HepG2 (cell line): ENCODE measurements at regions not wholly inside any gene's neighbourhood (a gene's known extent, or its start where the extent isn't known, plus 50 kb on each side); places are given as distances from the start of the nearest gene placed in this dataset.

Experiments
- ATAC-seq: fragments of 200-7000 bp; cut with Tn5 transposase; 3 replicates; pipeline ENCODE4 v1.9.1; 2020; ENCODE audit warnings: mild to moderate bottlenecking, moderate library complexity
- BruUV-seq: library from RNA; stranded (reverse); fragments of 400-500 nt; replicated peaks from 2 replicates; lab custom pipeline; 2021; lab: Mats Ljungman, UMichigan
- CTCF ChIA-PET: fragments of 300-600 bp; formaldehyde crosslinking; extraction: SDS; loops from one replicate; lab custom pipeline; 2021; ENCODE audit warnings: low total read pairs, inconsistent platforms, low intra/inter-chr PET ratio; lab: Yijun Ruan, JAX
- POLR2A ChIA-PET: fragments of 350-600 bp; sonication (Branson Sonifier 250); formaldehyde crosslinking; loops from one replicate; lab custom pipeline; 2020; ENCODE audit warnings: antibody characterized with exemption, inconsistent platforms; lab: Yijun Ruan, JAX
- DNase-seq: peaks from one replicate; pipeline ENCODE4 v3.0.0-alpha.2; 2015; ENCODE audit warnings: low spot score
- FAIRE-seq: peaks from 3 replicates; lab custom pipeline; 2011; peaks lifted over from hg19 to GRCh38; lab: Jason Lieb, UNC
- H2AFZ ChIP-seq: one replicate; pipeline ENCODE4 v1.6.1; 2011; ENCODE audit warnings: low read length, inconsistent platforms
- H3K27ac ChIP-seq: fragments of 300-600 bp; 3 replicates; pipeline ENCODE4 v1.8.0; 2011; ENCODE audit warnings: mixed run types, mild to moderate bottlenecking, mixed read lengths, low read length, inconsistent platforms; ENCODE audit not compliant: insufficient read depth; ENCODE audit errors: extremely low read length
- H3K27me3 ChIP-seq, 2 experiments: fragments of 200-600 bp in 1 of 2; 2 replicates in 1 of 2; 3 replicates in 1 of 2; pipeline versions ENCODE4 v1.6.0 to v1.8.0; 2011; ENCODE audit warnings: low read length in 2 of 2, mild to moderate bottlenecking in 2 of 2, moderate library complexity in 2 of 2, inconsistent platforms in 1 of 2; ENCODE audit not compliant: insufficient read depth in 2 of 2, control insufficient read depth in 1 of 2
- H3K36me3 ChIP-seq, 2 experiments: fragments of 200-600 bp in 1 of 2; replicated peaks in 1 of 2; 2 replicates in 1 of 2; 3 replicates in 1 of 2; pipeline versions ENCODE4 v1.5.1 to v1.8.0; 2011; ENCODE audit warnings: low read length in 2 of 2, inconsistent platforms in 1 of 2; ENCODE audit not compliant: insufficient read depth in 2 of 2, control insufficient read depth in 1 of 2
- H3K4me1 ChIP-seq: 2 replicates; pipeline ENCODE4 v1.5.1; 2012; ENCODE audit warnings: low read length, inconsistent platforms; ENCODE audit not compliant: insufficient read depth
- H3K4me2 ChIP-seq: 2 replicates; pipeline ENCODE4 v1.6.0; 2011; ENCODE audit warnings: low read depth, low read length, inconsistent platforms
- H3K4me3 ChIP-seq, 3 experiments: fragments of 200-600 bp in 1 of 3; sonication (generic), shearing (Covaris generic) in 1 of 3; replicated peaks in 1 of 3; 2 replicates each; pipeline ENCODE4 v1.5.1; 2011 to 2016; ENCODE audit warnings: low read length in 3 of 3, inconsistent platforms in 2 of 3, low read depth in 2 of 3, mild to moderate bottlenecking in 2 of 3, control low read depth in 1 of 3, mixed read lengths in 1 of 3; ENCODE audit not compliant: insufficient read depth in 1 of 3
- H3K79me2 ChIP-seq: one replicate; pipeline ENCODE4 v1.6.1; 2011; ENCODE audit warnings: low read length, inconsistent platforms; ENCODE audit not compliant: insufficient read depth
- H3K9ac ChIP-seq: 2 replicates; pipeline ENCODE4 v1.6.0; 2011; ENCODE audit warnings: mild to moderate bottlenecking, low read depth, low read length, inconsistent platforms; ENCODE audit not compliant: insufficient read depth
- H3K9me3 ChIP-seq: 2 replicates; pipeline ENCODE4 v1.5.1; 2012; ENCODE audit warnings: mild to moderate bottlenecking, low read length
- H4K20me1 ChIP-seq: 2 replicates; pipeline ENCODE4 v1.6.0; 2011; ENCODE audit warnings: inconsistent platforms, mild to moderate bottlenecking, low read length, moderate library complexity; ENCODE audit not compliant: insufficient read depth
- ADNP ChIP-seq: sonication (generic); formaldehyde crosslinking; IDR thresholded peaks from 2 replicates; pipeline ENCODE4 v1.4.0; 2020; ENCODE audit warnings: missing genetic modification reagents
- CENPT ChIP-seq: sonication (generic); formaldehyde crosslinking; IDR thresholded peaks from 2 replicates; pipeline ENCODE4 v1.8.0; 2022; ENCODE audit warnings: low read depth, mild to moderate bottlenecking, moderate library complexity, missing genetic modification reagents
- IRX3 ChIP-seq: sonication (generic); formaldehyde crosslinking; IDR thresholded peaks from 2 replicates; pipeline ENCODE4 v1.8.1; 2023; ENCODE audit warnings: mild to moderate bottlenecking, low read depth, missing genetic modification reagents, borderline replicate concordance
- JUN ChIP-seq: sonication (generic); formaldehyde crosslinking; IDR thresholded peaks from 2 replicates; pipeline ENCODE4 v1.4.0; 2020; ENCODE audit warnings: mild to moderate bottlenecking, missing genetic modification reagents
- NFYC ChIP-seq: IDR thresholded peaks from 2 replicates; pipeline ENCODE4 v1.6.1; 2016; ENCODE audit warnings: missing genetic modification reagents, missing compliant biosample characterization
- REPIN1 ChIP-seq: sonication (generic); formaldehyde crosslinking; IDR thresholded peaks from 2 replicates; pipeline ENCODE4 v1.8.0; 2022; ENCODE audit warnings: missing genetic modification reagents, low read depth, mild to moderate bottlenecking, borderline replicate concordance
- RFX5 ChIP-seq: IDR thresholded peaks from 2 replicates; pipeline ENCODE4 v1.6.1; 2011; ENCODE audit warnings: low read depth, low read length, improper control_type of control experiment
- ZFYVE20 ChIP-seq: sonication (generic); formaldehyde crosslinking; IDR thresholded peaks from 2 replicates; pipeline ENCODE4 v1.8.0; 2023; ENCODE audit warnings: low read depth, mild to moderate bottlenecking, moderate library complexity, missing genetic modification reagents, borderline replicate concordance
- ZKSCAN5 ChIP-seq: sonication (generic); formaldehyde crosslinking; IDR thresholded peaks from 2 replicates; pipeline ENCODE4 v1.5.1; 2020; ENCODE audit warnings: mild to moderate bottlenecking, missing genetic modification reagents
- ZNF570 ChIP-seq: sonication (generic); formaldehyde crosslinking; IDR thresholded peaks from 2 replicates; pipeline ENCODE4 v1.4.0; 2020; ENCODE audit warnings: mild to moderate bottlenecking, missing genetic modification reagents, borderline replicate concordance
- ZNF589 ChIP-seq: sonication (generic); formaldehyde crosslinking; conservative IDR thresholded peaks from 2 replicates; pipeline ENCODE4 v1.8.0; 2022; ENCODE audit warnings: mild to moderate bottlenecking, moderate library complexity, missing genetic modification reagents
- ZZZ3 ChIP-seq: sonication (generic); formaldehyde crosslinking; IDR thresholded peaks from 2 replicates; pipeline ENCODE4 v1.4.0; 2020; ENCODE audit warnings: missing genetic modification reagents, mild to moderate bottlenecking, borderline replicate concordance
- WGBS: methylation state at CpG from one replicate; pipeline ENCODE4 v1.1.6; 2017; ENCODE audit warnings: low lambda C conversion rate; 5-methylcytosine and 5-hydroxymethylcytosine counted together
- in situ Hi-C: cut with HindIII; loops from 2 replicates; pipeline ENCODE4 v1.10.0; 2017; ENCODE audit warnings: low pct_unique_long_range_greater_than_20kb; ENCODE audit not compliant: extremely low pct_ligation_motif_present
- intact Hi-C: fragments of 100-400 bp; cut with micrococcal nuclease; formaldehyde crosslinking; loops from one replicate; pipeline ENCODE4 v1.10.0; 2022; ENCODE audit not compliant: unreplicated experiment
- TF ChIP-seq, protein P1 (sequence below): IDR thresholded peaks from 2 replicates; pipeline ENCODE4 v1.6.1; 2016; ENCODE audit warnings: control low read depth
- TF ChIP-seq, protein P2 (sequence below): sonication (generic); formaldehyde crosslinking; IDR thresholded peaks from 2 replicates; pipeline ENCODE4 v1.4.0; 2020; ENCODE audit warnings: missing genetic modification reagents
- TF ChIP-seq, protein P3 (sequence below): sonication (generic); formaldehyde crosslinking; IDR thresholded peaks from 2 replicates; pipeline ENCODE4 v1.5.1; 2020; ENCODE audit warnings: missing genetic modification reagents, mild to moderate bottlenecking, borderline replicate concordance
- TF ChIP-seq, protein P4 (sequence below): sonication (generic); formaldehyde crosslinking; IDR thresholded peaks from 2 replicates; pipeline ENCODE4 v1.8.0; 2022; ENCODE audit warnings: mild to moderate bottlenecking, missing genetic modification reagents, moderate library complexity

DNA sequence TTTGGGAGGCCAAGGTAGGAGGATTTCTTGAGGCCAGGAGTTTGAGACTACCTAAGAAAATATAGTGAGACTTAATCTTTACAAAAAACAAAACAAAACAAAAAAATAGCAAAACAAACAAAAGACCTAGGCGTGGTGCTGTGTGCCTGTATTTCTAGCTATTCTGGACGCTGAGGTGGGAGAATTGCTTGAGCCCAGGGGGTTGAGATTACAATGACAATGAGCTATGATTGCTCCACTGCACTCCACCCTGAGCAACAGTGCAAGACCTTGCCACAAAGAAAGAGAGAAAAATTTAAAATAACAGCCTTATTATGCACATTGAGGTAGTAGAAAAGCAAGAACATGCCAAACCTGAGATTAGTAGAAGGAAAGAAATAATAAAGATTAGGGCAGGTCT lies 657.7 kb downstream of the PDHA2 start:
- Histone ChIP-seq H2AFZ (no peak overlapping the region), H3K9ac (no peak overlapping the region), H3K36me3 (no peaks in the 10 kb centered on the region), H3K27me3 (no peaks in the 10 kb centered on the region), H3K4me1 (no peaks in the 10 kb centered on the region), H3K4me3 (no peak overlapping the region), H3K4me2 (no peak overlapping the region), H3K9me3 (peaks cover 22% of the 10 kb centered on the region), H3K27ac (no peak overlapping the region), H3K79me2 (no peaks in the 10 kb centered on the region), H4K20me1 (no peaks in the 10 kb centered on the region)
- in situ Hi-C loops = no loop called here
- DNase-seq (no peak), ATAC-seq (no peak), FAIRE-seq (no peak)
- ChIA-PET CTCF (no interaction called here), POLR2A (no interaction called here)
- no TSS peak for BruUV-seq
- intact Hi-C loops = no loop called here
- 6% methylated on average over 2 of the region's 2 CpGs for WGBS
- TF ChIP-seq, protein P1, sequence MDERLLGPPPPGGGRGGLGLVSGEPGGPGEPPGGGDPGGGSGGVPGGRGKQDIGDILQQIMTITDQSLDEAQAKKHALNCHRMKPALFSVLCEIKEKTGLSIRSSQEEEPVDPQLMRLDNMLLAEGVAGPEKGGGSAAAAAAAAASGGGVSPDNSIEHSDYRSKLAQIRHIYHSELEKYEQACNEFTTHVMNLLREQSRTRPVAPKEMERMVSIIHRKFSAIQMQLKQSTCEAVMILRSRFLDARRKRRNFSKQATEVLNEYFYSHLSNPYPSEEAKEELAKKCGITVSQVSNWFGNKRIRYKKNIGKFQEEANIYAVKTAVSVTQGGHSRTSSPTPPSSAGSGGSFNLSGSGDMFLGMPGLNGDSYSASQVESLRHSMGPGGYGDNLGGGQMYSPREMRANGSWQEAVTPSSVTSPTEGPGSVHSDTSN (CRISPR knock-in tag) = no peak
- TF ChIP-seq, protein P2, sequence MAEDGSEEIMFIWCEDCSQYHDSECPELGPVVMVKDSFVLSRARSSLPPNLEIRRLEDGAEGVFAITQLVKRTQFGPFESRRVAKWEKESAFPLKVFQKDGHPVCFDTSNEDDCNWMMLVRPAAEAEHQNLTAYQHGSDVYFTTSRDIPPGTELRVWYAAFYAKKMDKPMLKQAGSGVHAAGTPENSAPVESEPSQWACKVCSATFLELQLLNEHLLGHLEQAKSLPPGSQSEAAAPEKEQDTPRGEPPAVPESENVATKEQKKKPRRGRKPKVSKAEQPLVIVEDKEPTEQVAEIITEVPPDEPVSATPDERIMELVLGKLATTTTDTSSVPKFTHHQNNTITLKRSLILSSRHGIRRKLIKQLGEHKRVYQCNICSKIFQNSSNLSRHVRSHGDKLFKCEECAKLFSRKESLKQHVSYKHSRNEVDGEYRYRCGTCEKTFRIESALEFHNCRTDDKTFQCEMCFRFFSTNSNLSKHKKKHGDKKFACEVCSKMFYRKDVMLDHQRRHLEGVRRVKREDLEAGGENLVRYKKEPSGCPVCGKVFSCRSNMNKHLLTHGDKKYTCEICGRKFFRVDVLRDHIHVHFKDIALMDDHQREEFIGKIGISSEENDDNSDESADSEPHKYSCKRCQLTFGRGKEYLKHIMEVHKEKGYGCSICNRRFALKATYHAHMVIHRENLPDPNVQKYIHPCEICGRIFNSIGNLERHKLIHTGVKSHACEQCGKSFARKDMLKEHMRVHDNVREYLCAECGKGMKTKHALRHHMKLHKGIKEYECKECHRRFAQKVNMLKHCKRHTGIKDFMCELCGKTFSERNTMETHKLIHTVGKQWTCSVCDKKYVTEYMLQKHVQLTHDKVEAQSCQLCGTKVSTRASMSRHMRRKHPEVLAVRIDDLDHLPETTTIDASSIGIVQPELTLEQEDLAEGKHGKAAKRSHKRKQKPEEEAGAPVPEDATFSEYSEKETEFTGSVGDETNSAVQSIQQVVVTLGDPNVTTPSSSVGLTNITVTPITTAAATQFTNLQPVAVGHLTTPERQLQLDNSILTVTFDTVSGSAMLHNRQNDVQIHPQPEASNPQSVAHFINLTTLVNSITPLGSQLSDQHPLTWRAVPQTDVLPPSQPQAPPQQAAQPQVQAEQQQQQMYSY (CRISPR knock-in tag) = no peak
- TF ChIP-seq, protein P3, sequence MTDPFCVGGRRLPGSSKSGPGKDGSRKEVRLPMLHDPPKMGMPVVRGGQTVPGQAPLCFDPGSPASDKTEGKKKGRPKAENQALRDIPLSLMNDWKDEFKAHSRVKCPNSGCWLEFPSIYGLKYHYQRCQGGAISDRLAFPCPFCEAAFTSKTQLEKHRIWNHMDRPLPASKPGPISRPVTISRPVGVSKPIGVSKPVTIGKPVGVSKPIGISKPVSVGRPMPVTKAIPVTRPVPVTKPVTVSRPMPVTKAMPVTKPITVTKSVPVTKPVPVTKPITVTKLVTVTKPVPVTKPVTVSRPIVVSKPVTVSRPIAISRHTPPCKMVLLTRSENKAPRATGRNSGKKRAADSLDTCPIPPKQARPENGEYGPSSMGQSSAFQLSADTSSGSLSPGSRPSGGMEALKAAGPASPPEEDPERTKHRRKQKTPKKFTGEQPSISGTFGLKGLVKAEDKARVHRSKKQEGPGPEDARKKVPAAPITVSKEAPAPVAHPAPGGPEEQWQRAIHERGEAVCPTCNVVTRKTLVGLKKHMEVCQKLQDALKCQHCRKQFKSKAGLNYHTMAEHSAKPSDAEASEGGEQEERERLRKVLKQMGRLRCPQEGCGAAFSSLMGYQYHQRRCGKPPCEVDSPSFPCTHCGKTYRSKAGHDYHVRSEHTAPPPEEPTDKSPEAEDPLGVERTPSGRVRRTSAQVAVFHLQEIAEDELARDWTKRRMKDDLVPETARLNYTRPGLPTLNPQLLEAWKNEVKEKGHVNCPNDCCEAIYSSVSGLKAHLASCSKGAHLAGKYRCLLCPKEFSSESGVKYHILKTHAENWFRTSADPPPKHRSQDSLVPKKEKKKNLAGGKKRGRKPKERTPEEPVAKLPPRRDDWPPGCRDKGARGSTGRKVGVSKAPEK (CRISPR knock-in tag) = no peak
- TF ChIP-seq, protein P4, sequence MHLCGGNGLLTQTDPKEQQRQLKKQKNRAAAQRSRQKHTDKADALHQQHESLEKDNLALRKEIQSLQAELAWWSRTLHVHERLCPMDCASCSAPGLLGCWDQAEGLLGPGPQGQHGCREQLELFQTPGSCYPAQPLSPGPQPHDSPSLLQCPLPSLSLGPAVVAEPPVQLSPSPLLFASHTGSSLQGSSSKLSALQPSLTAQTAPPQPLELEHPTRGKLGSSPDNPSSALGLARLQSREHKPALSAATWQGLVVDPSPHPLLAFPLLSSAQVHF = no peak
- TF ChIP-seq REPIN1 (no peak), IRX3 (CRISPR knock-in tag) (no peak), JUN (CRISPR knock-in tag) (no peak), ZNF589 (CRISPR knock-in tag) (no peak), ADNP (CRISPR knock-in tag) (no peak), NFYC (no peak), CENPT (no peak), ZZZ3 (no peak), ZFYVE20 (no peak), ZKSCAN5 (no peak), RFX5 (no peak), ZNF570 (CRISPR knock-in tag) (no peak)
